H9 (cell line): ENCODE measurements at regions not wholly inside any gene's neighbourhood (a gene's known extent, or its start where the extent isn't known, plus 50 kb on each side); places are given as distances from the start of the nearest gene placed in this dataset.
A peak's percentile ranks its signal among the peaks of the same experiment; 100 is the strongest.

Source experiments
- DNase-seq: peaks from one replicate; pipeline ENCODE4 v3.0.0-alpha.2; 2017
- H2AFZ ChIP-seq: one replicate; pipeline ENCODE4 v1.6.1; 2013; ENCODE audit warnings: mild to moderate bottlenecking, low read length, control low read depth, moderate library complexity
- H2AK5ac ChIP-seq: 2 replicates; pipeline ENCODE4 v1.6.1; 2013; ENCODE audit warnings: low read length, control low read depth, mixed read lengths; ENCODE audit not compliant: insufficient read length
- H2BK120ac ChIP-seq: one replicate; pipeline ENCODE4 v1.6.1; 2013; ENCODE audit warnings: low read depth, mild to moderate bottlenecking, low read length, control low read depth, inconsistent platforms; ENCODE audit not compliant: poor library complexity, severe bottlenecking
- H2BK12ac ChIP-seq: 2 replicates; pipeline ENCODE4 v1.6.1; 2013; ENCODE audit warnings: low read length, control low read depth, mixed read lengths, low read depth; ENCODE audit not compliant: insufficient read length
- H2BK15ac ChIP-seq: 2 replicates; pipeline ENCODE4 v1.6.1; 2013; ENCODE audit warnings: low read depth, low read length, control low read depth
- H2BK20ac ChIP-seq: one replicate; pipeline ENCODE4 v1.6.1; 2013; ENCODE audit warnings: low read depth, mild to moderate bottlenecking, low read length, control low read depth, inconsistent platforms; ENCODE audit not compliant: poor library complexity, severe bottlenecking
- H2BK5ac ChIP-seq: 2 replicates; pipeline ENCODE4 v1.6.1; 2013; ENCODE audit warnings: low read length, control low read depth, mixed read lengths; ENCODE audit not compliant: insufficient read length
- H3K14ac ChIP-seq: 2 replicates; pipeline ENCODE4 v1.6.1; 2013; ENCODE audit warnings: low read length, control low read depth; ENCODE audit not compliant: insufficient read depth
- H3K18ac ChIP-seq: 2 replicates; pipeline ENCODE4 v1.6.1; 2013; ENCODE audit warnings: low read depth, mild to moderate bottlenecking, mixed read lengths, low read length, control low read depth; ENCODE audit not compliant: insufficient read length
- H3K23ac ChIP-seq: 2 replicates; pipeline ENCODE4 v1.6.1; 2013; ENCODE audit warnings: low read length, control low read depth, mixed read lengths, low read depth; ENCODE audit not compliant: insufficient read length
- H3K23me2 ChIP-seq: 2 replicates; pipeline ENCODE4 v1.6.1; 2013; ENCODE audit warnings: low read depth, mild to moderate bottlenecking, mixed read lengths, low read length, control low read depth; ENCODE audit not compliant: insufficient read length, poor library complexity, severe bottlenecking
- H3K27ac ChIP-seq: 2 replicates; pipeline ENCODE4 v1.5.1; 2013; ENCODE audit warnings: low read length, control low read depth, mixed read lengths, low read depth; ENCODE audit not compliant: insufficient read length
- H3K27me3 ChIP-seq: 2 replicates; pipeline ENCODE4 v1.6.1; 2013; ENCODE audit warnings: low read length, control low read depth, inconsistent platforms; ENCODE audit not compliant: insufficient read depth
- H3K4ac ChIP-seq: 2 replicates; pipeline ENCODE4 v1.6.1; 2013; ENCODE audit warnings: low read depth, mild to moderate bottlenecking, control low read depth, inconsistent platforms, low read length, moderate library complexity
- H3K4me1 ChIP-seq: 2 replicates; pipeline ENCODE4 v1.6.1; 2013; ENCODE audit warnings: low read length, control low read depth, inconsistent platforms; ENCODE audit not compliant: insufficient read depth
- H3K4me2 ChIP-seq: 2 replicates; pipeline ENCODE4 v1.6.1; 2013; ENCODE audit warnings: low read length, control low read depth, mixed read lengths; ENCODE audit not compliant: insufficient read length, insufficient read depth
- H3K56ac ChIP-seq: 2 replicates; pipeline ENCODE4 v1.6.1; 2013; ENCODE audit warnings: low read depth, mild to moderate bottlenecking, mixed read lengths, low read length, control low read depth; ENCODE audit not compliant: insufficient read length
- H3K79me1 ChIP-seq: 2 replicates; pipeline ENCODE4 v1.6.1; 2013; ENCODE audit warnings: low read depth, mild to moderate bottlenecking, moderate library complexity, low read length, control low read depth, inconsistent platforms; ENCODE audit not compliant: insufficient read depth, poor library complexity, severe bottlenecking
- H3K79me2 ChIP-seq: 2 replicates; pipeline ENCODE4 v1.6.1; 2013; ENCODE audit warnings: low read length, control low read depth, inconsistent platforms; ENCODE audit not compliant: insufficient read depth
- H3K9ac ChIP-seq: 2 replicates; pipeline ENCODE4 v1.6.1; 2013; ENCODE audit warnings: low read length, control low read depth, mixed read lengths; ENCODE audit not compliant: insufficient read length; ENCODE audit errors: extremely low read depth
- H3K9me3 ChIP-seq: one replicate; pipeline ENCODE4 v1.6.1; 2013; ENCODE audit warnings: low read depth, low read length, inconsistent platforms; ENCODE audit not compliant: control insufficient read depth
- H3T11ph ChIP-seq: one replicate; pipeline ENCODE4 v1.6.1; 2013; ENCODE audit warnings: mild to moderate bottlenecking, low read length, control low read depth, inconsistent platforms
- H4K20me1 ChIP-seq: one replicate; pipeline ENCODE4 v1.6.1; 2013; ENCODE audit not compliant: control insufficient read depth, insufficient read length, insufficient read depth
- H4K5ac ChIP-seq: 2 replicates; pipeline ENCODE4 v1.6.1; 2013; ENCODE audit warnings: low read depth, mild to moderate bottlenecking, mixed read lengths, low read length, control low read depth; ENCODE audit not compliant: insufficient read length
- H4K8ac ChIP-seq: replicated peaks from 2 replicates; pipeline ENCODE4 v1.6.1; 2013; ENCODE audit warnings: low read length, control low read depth, mixed read lengths, low read depth; ENCODE audit not compliant: insufficient read length
- H4K91ac ChIP-seq: 2 replicates; pipeline ENCODE4 v1.6.1; 2013; ENCODE audit warnings: low read depth, mild to moderate bottlenecking, moderate library complexity, mixed read lengths, low read length, control low read depth; ENCODE audit not compliant: insufficient read length
- H3K27ac Mint-ChIP-seq, 3 experiments: 2 replicates in 2 of 3; 3 replicates in 1 of 3; pipeline ENCODE4 v1.8.0; 2020 to 2021; ENCODE audit warnings: mixed read lengths in 3 of 3, mild to moderate bottlenecking in 1 of 3, moderate library complexity in 1 of 3
- H3K27me3 Mint-ChIP-seq: 2 replicates; pipeline ENCODE4 v1.8.0; 2021; ENCODE audit warnings: low read depth, mild to moderate bottlenecking, moderate library complexity, mixed read lengths
- H3K36me3 Mint-ChIP-seq, 3 experiments: 2 replicates in 2 of 3; 3 replicates in 1 of 3; pipeline ENCODE4 v1.8.0; 2020 to 2021; ENCODE audit warnings: low read depth in 3 of 3, mixed read lengths in 3 of 3; ENCODE audit not compliant: insufficient read depth in 1 of 3
- H3K4me1 Mint-ChIP-seq, 2 experiments: 2 replicates each; pipeline ENCODE4 v1.8.0; 2020; ENCODE audit warnings: mixed read lengths in 2 of 2
- H3K4me3 Mint-ChIP-seq, 2 experiments: 2 replicates in 1 of 2; 3 replicates in 1 of 2; pipeline ENCODE4 v1.8.0; 2020 to 2021; ENCODE audit warnings: mild to moderate bottlenecking in 2 of 2, mixed read lengths in 2 of 2, moderate library complexity in 1 of 2
- H3K9me3 Mint-ChIP-seq, 2 experiments: 2 replicates in 1 of 2; 3 replicates in 1 of 2; pipeline ENCODE4 v1.8.0; 2020; ENCODE audit warnings: mild to moderate bottlenecking in 2 of 2, mixed read lengths in 2 of 2, moderate library complexity in 1 of 2
- CTCF ChIP-seq: fragments of 200-600 bp; sonication (generic); conservative IDR thresholded peaks from 3 replicates; pipeline ENCODE4 v1.8.0; 2021; ENCODE audit warnings: antibody characterized with exemption, mild to moderate bottlenecking
- WGBS: extraction: QIAGEN DNeasy Blood & Tissue Kit; methylation state at CpG from one replicate; pipeline ENCODE4 v1.1.7; 2013; ENCODE audit warnings: missing lambda C conversion rate, low lambda C conversion rate, mixed read lengths; ENCODE audit not compliant: insufficient read length; ENCODE audit errors: extremely low coverage; 5-methylcytosine and 5-hydroxymethylcytosine counted together

- Histone ChIP-seq H3K79me1 (no peaks in the 10 kb centered on the region), H2BK15ac (no peak overlapping the region), H3T11ph (no peak overlapping the region), H2BK20ac (no peak overlapping the region), H4K8ac (no peak overlapping the region), H2BK120ac (no peak overlapping the region), H3K9me3 (no peaks in the 10 kb centered on the region), H2BK5ac (no peak overlapping the region), H3K23ac (no peak overlapping the region), H3K79me2 (no peaks in the 10 kb centered on the region), H2AK5ac (no peak overlapping the region), H2BK12ac (no peak overlapping the region), H3K9ac (no peak overlapping the region), H3K4ac (no peak overlapping the region), H3K27ac (no peak overlapping the region), H4K5ac (no peak overlapping the region), H3K27me3 (no peaks in the 10 kb centered on the region), H4K20me1 (no peaks in the 10 kb centered on the region), H4K91ac (no peak overlapping the region), H3K4me1 (no peaks in the 10 kb centered on the region), H3K4me2 (no peak overlapping the region), H3K23me2 (no peaks in the 10 kb centered on the region), H3K18ac (no peak overlapping the region), H3K56ac (no peak overlapping the region), H2AFZ (no peak overlapping the region), H3K14ac (no peak overlapping the region)
- Mint-ChIP-seq H3K27ac (peak overlapping the region in 1 of 3 experiments; percentile 23; a peak in 1 of 7 replicates), H3K9me3 (no peaks in the 10 kb centered on the region), H3K27me3 (no peaks in the 10 kb centered on the region; the same call in 1 of the 2 replicates), H3K36me3 (no peaks in the 10 kb centered on the region), H3K4me1 (peaks cover 17 to 22% of the 10 kb centered on the region in 2 experiments), H3K4me3 (no peak overlapping the region)
- no CpG with 5 or more reads among the region's 10 CpGs for WGBS
- no peak for DNase-seq
- no peak for TF ChIP-seq CTCF
Observed at GRCh38 chr15:94674296-94674695, 442.9 kb downstream of the MCTP2 start.
